GM18861 (cell line): ENCODE measurements at regions not wholly inside any gene's neighbourhood (a gene's known extent, or its start where the extent isn't known, plus 50 kb on each side); places are given as distances from the start of the nearest gene placed in this dataset.

ENCODE experiments used
- ATAC-seq: cut with Tn5 transposase; IDR thresholded peaks from one replicate; pipeline ENCODE4 v1.9.1; 2021; ENCODE audit not compliant: unreplicated experiment

- no peak for ATAC-seq
Measured at GRCh38 chr13:82739881-82740280, 1142.4 kb downstream of the SLITRK1 start.

GRCh38 chr13:82729401-82729800, 1152.9 kb downstream of the SLITRK1 start:
- no peak for ATAC-seq

GRCh38 chr13:82720986-82721385, 1161.3 kb downstream of the SLITRK1 start:
- no peak for ATAC-seq

GRCh38 chr13:82719987-82720386, 1162.3 kb downstream of the SLITRK1 start:
- ATAC-seq = no peak

GRCh38 chr13:82717249-82717648, 1165.0 kb downstream of the SLITRK1 start:
- no peak for ATAC-seq

GRCh38 chr13:82713687-82714405, 1168.4 kb downstream of the SLITRK1 start:
- no peak for ATAC-seq

GRCh38 chr13:82702513-82702912, 1179.8 kb downstream of the SLITRK1 start:
- ATAC-seq = no peak

GRCh38 chr13:82701020-82701419, 1181.3 kb downstream of the SLITRK1 start:
- ATAC-seq = no peak

- no peak for ATAC-seq
Measured at GRCh38 chr13:82698941-82699340, 1183.3 kb downstream of the SLITRK1 start.

GRCh38 chr13:82698383-82698782, 1183.9 kb downstream of the SLITRK1 start:
- no peak for ATAC-seq

- no peak for ATAC-seq
Measured at GRCh38 chr13:82693607-82694006, 1188.7 kb downstream of the SLITRK1 start.

GRCh38 chr13:82688400-82688994, 1193.8 kb downstream of the SLITRK1 start:
- peak; percentile 68 for ATAC-seq

GRCh38 chr13:82687884-82688283, 1194.4 kb downstream of the SLITRK1 start:
- no peak for ATAC-seq

- ATAC-seq = no peak
Measured at GRCh38 chr13:82681535-82681934, 1200.7 kb downstream of the SLITRK1 start.

GRCh38 chr13:82678052-82678451, 1204.2 kb downstream of the SLITRK1 start:
- ATAC-seq = no peak

GRCh38 chr13:82675024-82675423, 1207.2 kb downstream of the SLITRK1 start:
- no peak for ATAC-seq

GRCh38 chr13:82674546-82674945, 1207.7 kb downstream of the SLITRK1 start:
- ATAC-seq = no peak

- no peak for ATAC-seq
Measured at GRCh38 chr13:82672248-82672647, 1210.0 kb downstream of the SLITRK1 start.

GRCh38 chr13:82664183-82664582, 1218.1 kb downstream of the SLITRK1 start:
- no peak for ATAC-seq

GRCh38 chr13:82661126-82661525, 1221.1 kb downstream of the SLITRK1 start:
- ATAC-seq = no peak

- no peak for ATAC-seq
Measured at GRCh38 chr13:82658811-82659210, 1223.5 kb downstream of the SLITRK1 start.

GRCh38 chr13:82657471-82657870, 1224.8 kb downstream of the SLITRK1 start:
- ATAC-seq = no peak
